ENCODE measurements at regions not wholly inside any gene's neighbourhood (a gene's known extent, or its start where the extent isn't known, plus 50 kb on each side); places are given as distances from the start of the nearest gene placed in this dataset.

GRCh38 chr16:74188856-74189255, 107.8 kb upstream of the PSMD7 start (continued):
- TF ChIP-seq ZNF281 (CRISPR knock-in tag; IDR thresholded peaks at IDR 0.05; ENCODE audit: borderline replicate concordance), result no peak
- TF ChIP-seq CERS6 (CRISPR knock-in tag; IDR thresholded peaks at IDR 0.05), result no peak
- TF ChIP-seq CBX5 (CRISPR knock-in tag; IDR thresholded peaks at IDR 0.05; ENCODE audit: borderline replicate concordance), result no peak
- TF ChIP-seq ZNF335 (CRISPR knock-in tag; IDR thresholded peaks at IDR 0.05), result no peak
- TF ChIP-seq TBL1XR1 (IDR thresholded peaks at IDR 0.05; ENCODE audit: borderline replicate concordance, low read length, partially characterized antibody), result no peak
- TF ChIP-seq ZNF235 (CRISPR knock-in tag; IDR thresholded peaks at IDR 0.05; ENCODE audit: borderline replicate concordance), result no peak
- TF ChIP-seq SOX13 (IDR thresholded peaks at IDR 0.05), result no peak
- no peak for TF ChIP-seq SOX13 (CRISPR knock-in tag; conservative IDR thresholded peaks at IDR 0.05 in 1 of 2, IDR thresholded peaks at IDR 0.05 in 1 of 2)
- TF ChIP-seq ZNF605 (CRISPR knock-in tag; IDR thresholded peaks at IDR 0.05), result no peak

- intact Hi-C loops (cut with micrococcal nuclease; ENCODE audit: unreplicated experiment) (no loop called here), in situ Hi-C loops (cut with HindIII; ENCODE audit: extremely low pct_ligation_motif_present, low pct_unique_long_range_greater_than_20kb) (no loop called here)
- TF ChIP-seq ZC3H13 (CRISPR knock-in tag; IDR thresholded peaks at IDR 0.05), result no peak
- TF ChIP-seq TCF12 (IDR thresholded peaks at IDR 0.05), result no peak
- no peak for TF ChIP-seq TCF12 (CRISPR knock-in tag; IDR thresholded peaks at IDR 0.05)
- TF ChIP-seq SCMH1 (CRISPR knock-in tag; IDR thresholded peaks at IDR 0.05; ENCODE audit: borderline replicate concordance), result no peak
- no TSS peak for BruUV-seq (replicated peaks)
- peaks cover 5% of the 10 kb centered on the region; the same call in 1 of the 2 replicates for H3K9me3 ChIP-seq (ENCODE audit: low read length)
- H3K4me2 ChIP-seq (ENCODE audit: low read depth, low read length), result no peak overlapping the region
- H3K27me3 ChIP-seq (ENCODE audit: control insufficient read depth in 1 of 2, insufficient read depth in 2 of 2, low read length in 2 of 2), result no peaks in the 10 kb centered on the region
- ChIA-PET POLR2A (no interaction called here), CTCF (ENCODE audit: low intra/inter-chr PET ratio, low total read pairs) (no interaction called here)
- H4K20me1 ChIP-seq (ENCODE audit: insufficient read depth, low read length), result no peaks in the 10 kb centered on the region
- H2AFZ ChIP-seq (ENCODE audit: low read length), result no peak overlapping the region
- H3K4me3 ChIP-seq (replicated peaks in 1 of 3; ENCODE audit: insufficient read depth in 1 of 3, low read depth in 2 of 3, low read length in 3 of 3), result no peak overlapping the region
- no peak for DNase-seq (ENCODE audit: low spot score)
- H3K79me2 ChIP-seq (ENCODE audit: insufficient read depth, low read length), result no peaks in the 10 kb centered on the region
- no peak for FAIRE-seq
- no peaks in the 10 kb centered on the region for H3K36me3 ChIP-seq (replicated peaks in 1 of 2; ENCODE audit: control insufficient read depth in 1 of 2, insufficient read depth in 2 of 2, low read length in 2 of 2)
- WGBS (ENCODE audit: low lambda C conversion rate), result 27% methylated on average over 3 of the region's 3 CpGs
- no peaks in the 10 kb centered on the region for H3K4me1 ChIP-seq (ENCODE audit: insufficient read depth, low read length)
- H3K27ac ChIP-seq (ENCODE audit: extremely low read length, insufficient read depth, low read length), result no peak overlapping the region
- no peak overlapping the region for H3K9ac ChIP-seq (ENCODE audit: insufficient read depth, low read depth, low read length)
- no peak for ATAC-seq
These were observed 110.0 kb upstream of the PSMD7 start for GRCh38 chr16:74186561-74186971.

Data from HepG2 (cell line).